Heart right ventricle (tissue), 16 donors: ENCODE measurements at regions not wholly inside any gene's neighbourhood (a gene's known extent, or its start where the extent isn't known, plus 50 kb on each side); places are given as distances from the start of the nearest gene placed in this dataset.
"Not testable (repeated sequence)": the region's sequence is repeated elsewhere in the genome, so short reads cannot be mapped to it uniquely, and the experiment has no call there.

Experiments used
- ATAC-seq, 8 donors: fragments of 200-7000 bp; cut with Tn5 transposase; one replicate each; pipeline ENCODE4 v1.9.1; 2020; ENCODE audit warnings: mild to moderate bottlenecking in 8 of 8, moderate library complexity in 8 of 8, moderate number of reproducible peaks in 1 of 8
- DNase-seq, 2 donors: peaks; one replicate each; pipeline ENCODE4 v3.0.0-alpha.2; 2020
- H3K27ac ChIP-seq, 10 donors: fragments of 200-600 bp; sonication (generic) in 2 of 10; one replicate each; pipeline versions ENCODE4 v1.5.0 to v1.8.0; 2020 to 2022; ENCODE audit warnings: mild to moderate bottlenecking in 3 of 10
- H3K27me3 ChIP-seq, 7 donors: fragments of 200-600 bp; one replicate each; pipeline ENCODE4 v1.8.0; 2021 to 2022; ENCODE audit warnings: mild to moderate bottlenecking in 2 of 7
- H3K36me3 ChIP-seq, 9 donors: fragments of 200-600 bp; sonication (generic) in 1 of 9; one replicate each; pipeline versions ENCODE4 v1.5.0 to v1.8.0; 2020 to 2022; ENCODE audit warnings: mild to moderate bottlenecking in 2 of 9
- H3K4me1 ChIP-seq, 9 donors: fragments of 200-600 bp; sonication (generic) in 1 of 9; one replicate each; pipeline versions ENCODE4 v1.5.0 to v1.8.0; 2020 to 2022; ENCODE audit warnings: mild to moderate bottlenecking in 4 of 9
- H3K4me3 ChIP-seq, 10 donors: fragments of 200-600 bp; sonication (generic) in 2 of 10; one replicate each; pipeline versions ENCODE4 v1.5.0 to v1.8.0; 2020 to 2022; ENCODE audit warnings: mild to moderate bottlenecking in 7 of 10, moderate library complexity in 2 of 10
- H3K9me3 ChIP-seq, 11 donors: fragments of 200-600 bp in 10 of 11; sonication (generic) in 2 of 11; one replicate each; pipeline versions ENCODE4 v1.5.0 to v1.8.0; 2013 to 2022; ENCODE audit warnings: mild to moderate bottlenecking in 2 of 11, control low read depth in 1 of 11, moderate library complexity in 1 of 11
- CTCF ChIP-seq, 9 donors: fragments of 200-600 bp; sonication (generic) in 2 of 9; IDR thresholded peaks; one replicate each; pipeline versions ENCODE4 v1.5.0 to v1.8.0; 2021 to 2022; ENCODE audit warnings: antibody characterized with exemption in 9 of 9, mild to moderate bottlenecking in 5 of 9, moderate library complexity in 1 of 9
- WGBS, 2 donors: extraction: QIAGEN DNeasy Blood & Tissue Kit; methylation state at CpG; one replicate each; pipeline ENCODE4 v1.1.7; 2013; ENCODE audit warnings: inconsistent platforms in 1 of 2; 5-methylcytosine and 5-hydroxymethylcytosine counted together
- intact Hi-C, 10 donors: fragments of 100-400 bp; cut with DNase I; formaldehyde crosslinking; loops; one replicate each; pipeline versions ENCODE4 v1.11.1 to v1.14.2; 2022
- donor health status: Arrhythmogenic right ventricular cardiomyopathy.
- donor health status: ischemic (EF 13 %, LVEDD 7.1; RV severe dilation, severe dysfunction).
- donor health status: healthy with polysubstance abuse.
- donor health status: DM: no; HTN: yes; CAD: no.
- donor health status: DM: no; HTN: no; CAD: no.
- donor health status: ischemic (EF 25% LVEDD 6.9; RV normal size, moderate dysfunction).
- donor health status: ischemic (EF 25% LVEDD 5.7; RV mildly dilated, moderate dysfunction).
- donor health status: healthy.
- donor health status: DM: yes; HTN: yes; CAD: no.
- donor health status: Ischemic cardiomyopathy.
- donor health status: ischemic (EF 35%, LVEDD 5.7; RV mildly dilated, moderate dysfunction).
- donor health status: nonischemic (EF 11% LVEDD 7.7; RV severe dilation, severe dysfunction).
- donor health status: DM: yes; HTN: yes; CAD: no.
- donor health status: PGD.
- donor health status: ischemic (EF 29% LVEDD 5.4; RV normal size, mild dysfunction).
- donor health status: nonischemic (EF 23%, LVEDD 6.1; RV moderate dilation, normal function).

- peaks cover 0 to 20% (median 3%) of the 10 kb centered on the region in 7 donors for H3K27me3 ChIP-seq
- intact Hi-C loops = no loop called here
- H3K9me3 ChIP-seq = no peaks in the 10 kb centered on the region
- TF ChIP-seq CTCF (IDR thresholded peaks at IDR 0.05) = no peak
- no peaks in the 10 kb centered on the region for H3K4me1 ChIP-seq
- DNase-seq (no peak), ATAC-seq (no peak)
- no peak overlapping the region for H3K4me3 ChIP-seq
- H3K36me3 ChIP-seq = no peaks in the 10 kb centered on the region
- WGBS, 2 donors = 95 to 96% methylated on average over 13 of the region's 13 CpGs
- no peak overlapping the region for H3K27ac ChIP-seq
Observed at GRCh38 chr10:128577958-128578750, 451.9 kb upstream of the MKI67 start.

GRCh38 chr10:128578766-128579165, 452.5 kb upstream of the MKI67 start:
- TF ChIP-seq CTCF (IDR thresholded peaks at IDR 0.05) = no peak
- WGBS, 2 donors = 96 to 97% methylated on average over 5 of the region's 5 CpGs
- intact Hi-C loops = no loop called here
- DNase-seq (no peak), ATAC-seq (no peak)
- Histone ChIP-seq H3K9me3 (no peaks in the 10 kb centered on the region), H3K27ac (no peak overlapping the region), H3K4me3 (no peak overlapping the region), H3K27me3 (peaks cover 0 to 16% (median 0%) of the 10 kb centered on the region in 7 donors), H3K36me3 (no peaks in the 10 kb centered on the region), H3K4me1 (no peaks in the 10 kb centered on the region)

- no peaks in the 10 kb centered on the region for H3K4me1 ChIP-seq
- H3K9me3 ChIP-seq = no peaks in the 10 kb centered on the region
- no peak for TF ChIP-seq CTCF (IDR thresholded peaks at IDR 0.05)
- peaks cover 0 to 13% (median 0%) of the 10 kb centered on the region in 7 donors for H3K27me3 ChIP-seq
- H3K4me3 ChIP-seq = no peak overlapping the region
- no peak for DNase-seq
- 56 to 63% methylated on average over 8 of the region's 8 CpGs for WGBS, 2 donors
- intact Hi-C loops = no loop called here
- no peak overlapping the region for H3K27ac ChIP-seq
- no peaks in the 10 kb centered on the region for H3K36me3 ChIP-seq
- ATAC-seq = no peak
Observed at GRCh38 chr10:128579280-128579865, 453.1 kb upstream of the MKI67 start.

GRCh38 chr10:128579901-128580300, 453.7 kb upstream of the MKI67 start:
- 89 to 90% methylated on average over 3 of the region's 3 CpGs for WGBS, 2 donors
- no peak for ATAC-seq
- intact Hi-C loops = no loop called here
- Histone ChIP-seq H3K4me1 (no peaks in the 10 kb centered on the region), H3K4me3 (no peak overlapping the region), H3K27me3 (peaks cover 0 to 13% (median 0%) of the 10 kb centered on the region in 7 donors), H3K36me3 (no peaks in the 10 kb centered on the region), H3K9me3 (peaks cover 0 to 2% (median 0%) of the 10 kb centered on the region in 11 donors), H3K27ac (no peak overlapping the region)
- DNase-seq = no peak
- TF ChIP-seq CTCF (IDR thresholded peaks at IDR 0.05) = no peak

- H3K4me3 ChIP-seq, H3K36me3 ChIP-seq, H3K27me3 ChIP-seq, ATAC-seq, intact Hi-C loops, DNase-seq, H3K4me1 ChIP-seq, H3K27ac ChIP-seq, H3K9me3 ChIP-seq: not testable (repeated sequence)
- WGBS, 2 donors = 92 to 97% methylated on average over 2 of the region's 2 CpGs
Observed at GRCh38 chr10:128583125-128583524, 456.9 kb upstream of the MKI67 start.

GRCh38 chr10:128586599-128586998, 460.4 kb upstream of the MKI67 start:
- H3K27ac ChIP-seq, H3K4me3 ChIP-seq, H3K4me1 ChIP-seq, H3K36me3 ChIP-seq, H3K9me3 ChIP-seq, ATAC-seq, intact Hi-C loops, H3K27me3 ChIP-seq, DNase-seq: not testable (repeated sequence)
- 88 to 97% methylated on average over 1 to 2 of the region's 3 CpGs for WGBS, 2 donors
